K562 (cell line): ENCODE measurements at regions not wholly inside any gene's neighbourhood (a gene's known extent, or its start where the extent isn't known, plus 50 kb on each side); places are given as distances from the start of the nearest gene placed in this dataset.

Source experiments
- ATAC-seq: fragments of 200-7000 bp; cut with Tn5 transposase; 3 replicates; pipeline ENCODE4 v1.9.1; 2020; ENCODE audit warnings: moderate library complexity
- BruUV-seq: library from RNA; stranded (reverse); fragments of 400-500 nt; replicated peaks from 2 replicates; lab custom pipeline; 2021; lab: Mats Ljungman, UMichigan
- CTCF ChIA-PET: fragments of 300-600 bp; formaldehyde crosslinking; extraction: SDS; loops from one replicate; lab custom pipeline; 2021; ENCODE audit warnings: low intra/inter-chr PET ratio; lab: Yijun Ruan, JAX
- POLR2A ChIA-PET: fragments of 300-600, 350-650 bp; sonication (Branson Sonifier 250); formaldehyde crosslinking; extraction: SDS; loops from one replicate; lab custom pipeline; 2021; ENCODE audit warnings: antibody characterized with exemption, inconsistent platforms; lab: Yijun Ruan, JAX
- DNase-seq, 4 experiments: peaks; one replicate each; pipeline versions ENCODE4 v3.0.0 to v3.0.0-alpha.2; 2011 to 2018; ENCODE audit warnings: low spot score in 3 of 4, mixed read lengths in 3 of 4; ENCODE audit errors: extremely low read depth in 1 of 4
- FAIRE-seq: peaks from 2 replicates; lab custom pipeline; 2011; peaks lifted over from hg19 to GRCh38; lab: Jason Lieb, UNC
- H2AFZ ChIP-seq: 2 replicates; pipeline ENCODE4 v1.6.0; 2011; ENCODE audit warnings: low read depth, low read length, control low read depth, inconsistent platforms
- H3K27ac ChIP-seq: fragments of 200-600 bp; 3 replicates; pipeline ENCODE4 v1.8.0; 2011; ENCODE audit warnings: low read depth, mild to moderate bottlenecking, control low read depth, inconsistent platforms, low read length, moderate library complexity, mixed read lengths; ENCODE audit errors: extremely low read depth
- H3K27me3 ChIP-seq, 2 experiments: fragments of 300-600 bp in 1 of 2; 2 replicates in 1 of 2; 3 replicates in 1 of 2; pipeline versions ENCODE4 v1.6.0 to v1.8.0; 2011; ENCODE audit warnings: inconsistent platforms in 2 of 2, low read length in 2 of 2, mild to moderate bottlenecking in 1 of 2, mixed read lengths in 1 of 2, moderate library complexity in 1 of 2; ENCODE audit not compliant: control insufficient read depth in 2 of 2, insufficient read depth in 2 of 2
- H3K36me3 ChIP-seq: fragments of 300-600 bp; 3 replicates; pipeline ENCODE4 v1.8.0; 2011; ENCODE audit warnings: mild to moderate bottlenecking, low read length, inconsistent platforms; ENCODE audit not compliant: control insufficient read depth, insufficient read depth
- H3K4me1 ChIP-seq, 2 experiments: fragments of 200-600 bp in 1 of 2; replicated peaks in 1 of 2; 2 replicates in 1 of 2; 3 replicates in 1 of 2; pipeline versions ENCODE4 v1.5.1 to v1.8.0; 2011; ENCODE audit warnings: inconsistent platforms in 2 of 2, low read length in 2 of 2, mild to moderate bottlenecking in 1 of 2, mixed read lengths in 1 of 2, moderate library complexity in 1 of 2; ENCODE audit not compliant: control insufficient read depth in 2 of 2, insufficient read depth in 2 of 2
- H3K4me2 ChIP-seq: 2 replicates; pipeline ENCODE4 v1.6.1; 2011; ENCODE audit warnings: low read length, control low read depth, inconsistent platforms, mixed read lengths; ENCODE audit not compliant: insufficient read depth
- H3K4me3 ChIP-seq: fragments of 200-600 bp; sonication (generic), shearing (Covaris generic); 2 replicates; pipeline ENCODE4 v1.5.1; 2016; ENCODE audit warnings: control low read depth, inconsistent platforms
- H3K79me2 ChIP-seq: fragments of 200-600 bp; 3 replicates; pipeline ENCODE4 v1.8.0; 2011; ENCODE audit warnings: low read length, inconsistent platforms; ENCODE audit not compliant: control insufficient read depth, insufficient read depth
- H3K9ac ChIP-seq, 2 experiments: 2 replicates each; pipeline versions ENCODE4 v1.6.0 to v1.6.1; 2011; ENCODE audit warnings: low read depth in 2 of 2, low read length in 2 of 2, control low read depth in 1 of 2, inconsistent platforms in 1 of 2, mild to moderate bottlenecking in 1 of 2, mixed read lengths in 1 of 2; ENCODE audit not compliant: insufficient read depth in 1 of 2
- H3K9me1 ChIP-seq: one replicate; pipeline ENCODE4 v1.6.0; 2011; ENCODE audit warnings: inconsistent platforms, mild to moderate bottlenecking, low read length, moderate library complexity; ENCODE audit not compliant: control insufficient read depth, insufficient read depth
- H3K9me3 ChIP-seq: replicated peaks from 2 replicates; pipeline ENCODE4 v1.5.1; 2011; ENCODE audit warnings: low read depth, low read length, inconsistent platforms; ENCODE audit not compliant: control insufficient read depth, insufficient read depth
- H4K20me1 ChIP-seq: replicated peaks from 2 replicates; pipeline ENCODE4 v1.6.1; 2011; ENCODE audit warnings: low read length, inconsistent platforms, mixed read lengths; ENCODE audit not compliant: control insufficient read depth, insufficient read depth
- L3MBTL2 ChIP-seq: fragments of 450-650 bp; IDR thresholded peaks from 2 replicates; pipeline ENCODE4 v1.6.1; 2016; ENCODE audit warnings: mild to moderate bottlenecking, moderate library complexity
- MAFF ChIP-seq: IDR thresholded peaks from 2 replicates; pipeline ENCODE4 v1.6.1; 2012; ENCODE audit warnings: low read length, improper control_type of control experiment
- MED1 ChIP-seq: sonication (generic); formaldehyde crosslinking; IDR thresholded peaks from 2 replicates; pipeline ENCODE4 v1.8.1; 2023; ENCODE audit warnings: missing genetic modification reagents, borderline replicate concordance
- NR0B1 ChIP-seq: fragments of 450-650 bp; IDR thresholded peaks from one replicate; pipeline ENCODE4 v1.6.1; 2018; ENCODE audit warnings: mild to moderate bottlenecking, moderate library complexity; ENCODE audit not compliant: partially characterized antibody
- RB1 ChIP-seq: fragments of 450-650 bp; IDR thresholded peaks from 2 replicates; pipeline ENCODE4 v1.6.1; 2017; ENCODE audit warnings: low read depth, mild to moderate bottlenecking
- RUNX1 ChIP-seq: sonication (generic); IDR thresholded peaks from 2 replicates; pipeline ENCODE4 v1.6.1; 2016; ENCODE audit warnings: antibody characterized with exemption, low read depth
- SAP30 ChIP-seq: fragments of 200-600 bp; sonication (generic); IDR thresholded peaks from 2 replicates; pipeline ENCODE4 v1.6.1; 2012; ENCODE audit warnings: borderline replicate concordance, low read depth, mild to moderate bottlenecking, moderate library complexity, low read length, control low read depth, inconsistent platforms; ENCODE audit not compliant: insufficient read depth, poor library complexity, severe bottlenecking
- ZBTB9 ChIP-seq: fragments of 450-650 bp; formaldehyde crosslinking; IDR thresholded peaks from 2 replicates; pipeline ENCODE4 v1.4.0; 2020; ENCODE audit warnings: mild to moderate bottlenecking, moderate library complexity
- WGBS: fragments of 100-300 bp; shearing (Covaris generic); methylation state at CpG from one replicate; pipeline ENCODE4 v1.1.6; 2016; ENCODE audit warnings: low coverage, mixed read lengths; ENCODE audit not compliant: insufficient coverage; ENCODE audit errors: missing lambda C conversion rate; 5-methylcytosine and 5-hydroxymethylcytosine counted together
- in situ Hi-C: fragments of 300-500 bp; cut with MboI; formaldehyde crosslinking; loops from 4 replicates; pipeline ENCODE4 v1.15.0; 2018; ENCODE audit warnings: inconsistent platforms, mixed read lengths
- intact Hi-C: fragments of 100-400 bp; cut with micrococcal nuclease; formaldehyde crosslinking; loops from 2 replicates; pipeline ENCODE4 v1.14.2; 2022
- TF ChIP-seq, protein P1 (sequence below): fragments of 450-650 bp; formaldehyde crosslinking; IDR thresholded peaks from 2 replicates; pipeline ENCODE4 v1.4.0; 2022; ENCODE audit warnings: missing genetic modification characterization
- TF ChIP-seq, protein P2 (sequence below): fragments of 450-650 bp; formaldehyde crosslinking; IDR thresholded peaks from 2 replicates; pipeline ENCODE4 v1.4.0; 2022; ENCODE audit warnings: missing genetic modification characterization

GRCh38 chr18:24561369-24561965 is 101.0 kb downstream of the HRH4 start:
- TF ChIP-seq RUNX1 (no peak), MAFF (no peak), RB1 (no peak), L3MBTL2 (no peak), SAP30 (no peak), ZBTB9 (no peak), NR0B1 (no peak), MED1 (CRISPR knock-in tag) (no peak)
- TF ChIP-seq, protein P1, sequence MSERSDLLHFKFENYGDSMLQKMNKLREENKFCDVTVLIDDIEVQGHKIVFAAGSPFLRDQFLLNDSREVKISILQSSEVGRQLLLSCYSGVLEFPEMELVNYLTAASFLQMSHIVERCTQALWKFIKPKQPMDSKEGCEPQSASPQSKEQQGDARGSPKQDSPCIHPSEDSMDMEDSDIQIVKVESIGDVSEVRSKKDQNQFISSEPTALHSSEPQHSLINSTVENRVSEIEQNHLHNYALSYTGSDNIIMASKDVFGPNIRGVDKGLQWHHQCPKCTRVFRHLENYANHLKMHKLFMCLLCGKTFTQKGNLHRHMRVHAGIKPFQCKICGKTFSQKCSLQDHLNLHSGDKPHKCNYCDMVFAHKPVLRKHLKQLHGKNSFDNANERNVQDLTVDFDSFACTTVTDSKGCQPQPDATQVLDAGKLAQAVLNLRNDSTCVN (CRISPR knock-in tag) = no peak
- TF ChIP-seq, protein P2, sequence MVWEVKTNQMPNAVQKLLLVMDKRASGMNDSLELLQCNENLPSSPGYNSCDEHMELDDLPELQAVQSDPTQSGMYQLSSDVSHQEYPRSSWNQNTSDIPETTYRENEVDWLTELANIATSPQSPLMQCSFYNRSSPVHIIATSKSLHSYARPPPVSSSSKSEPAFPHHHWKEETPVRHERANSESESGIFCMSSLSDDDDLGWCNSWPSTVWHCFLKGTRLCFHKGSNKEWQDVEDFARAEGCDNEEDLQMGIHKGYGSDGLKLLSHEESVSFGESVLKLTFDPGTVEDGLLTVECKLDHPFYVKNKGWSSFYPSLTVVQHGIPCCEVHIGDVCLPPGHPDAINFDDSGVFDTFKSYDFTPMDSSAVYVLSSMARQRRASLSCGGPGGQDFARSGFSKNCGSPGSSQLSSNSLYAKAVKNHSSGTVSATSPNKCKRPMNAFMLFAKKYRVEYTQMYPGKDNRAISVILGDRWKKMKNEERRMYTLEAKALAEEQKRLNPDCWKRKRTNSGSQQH (CRISPR knock-in tag) = no peak
- Histone ChIP-seq H3K27ac (no peak overlapping the region), H3K27me3 (peaks cover 0 to 4% of the 10 kb centered on the region in 2 experiments; a peak in 1 of 5 replicates), H3K79me2 (no peaks in the 10 kb centered on the region), H2AFZ (no peak overlapping the region), H4K20me1 (no peaks in the 10 kb centered on the region), H3K9ac (no peak overlapping the region), H3K4me3 (no peak overlapping the region), H3K4me1 (no peaks in the 10 kb centered on the region), H3K9me3 (no peaks in the 10 kb centered on the region), H3K36me3 (no peaks in the 10 kb centered on the region), H3K9me1 (no peaks in the 10 kb centered on the region), H3K4me2 (no peak overlapping the region)
- ChIA-PET POLR2A (no interaction called here), CTCF (no interaction called here)
- WGBS = under 1% methylated on average over 8 of the region's 8 CpGs
- ATAC-seq (no peak), DNase-seq (no peak), FAIRE-seq (no peak)
- BruUV-seq = no TSS peak
- intact Hi-C loops (no loop called here), in situ Hi-C loops (no loop called here)
